ENCODE measurements at regions not wholly inside any gene's neighbourhood (a gene's known extent, or its start where the extent isn't known, plus 50 kb on each side); places are given as distances from the start of the nearest gene placed in this dataset.
"Not testable (repeated sequence)": the region's sequence is repeated elsewhere in the genome, so short reads cannot be mapped to it uniquely, and the experiment has no call there.

GRCh38 chr9:102355982-102356381 is 617.5 kb upstream of the GRIN3A start:
- DNase-seq: no peak

- no peak for DNase-seq
Observed at GRCh38 chr9:102354041-102354440, 615.6 kb upstream of the GRIN3A start.

GRCh38 chr9:102337471-102337870 is 599.0 kb upstream of the GRIN3A start:
- DNase-seq: not testable (repeated sequence)

- DNase-seq: no peak
Observed at GRCh38 chr9:102309379-102309778, 570.9 kb upstream of the GRIN3A start.

GRCh38 chr9:102295188-102295587 is 556.7 kb upstream of the GRIN3A start:
- no peak for DNase-seq

- DNase-seq: no peak
Observed at GRCh38 chr9:102273952-102274351, 535.5 kb upstream of the GRIN3A start.

GRCh38 chr9:102253099-102253498 is 514.7 kb upstream of the GRIN3A start:
- DNase-seq: no peak

GRCh38 chr9:102244916-102245315 is 506.5 kb upstream of the GRIN3A start:
- DNase-seq: no peak

- DNase-seq: no peak
Observed at GRCh38 chr9:102237520-102237919, 499.1 kb upstream of the GRIN3A start.

- no peak for DNase-seq
Observed at GRCh38 chr9:102237094-102237493, 498.6 kb upstream of the GRIN3A start.

- not testable (repeated sequence) for DNase-seq
Observed at GRCh38 chr9:102227416-102227815, 489.0 kb upstream of the GRIN3A start.

- no peak for DNase-seq
Observed at GRCh38 chr9:102225841-102226441, 487.5 kb upstream of the GRIN3A start.

- not testable (repeated sequence) for DNase-seq
Observed at GRCh38 chr9:102223320-102224136, 485.1 kb upstream of the GRIN3A start.

- no peak for DNase-seq
Observed at GRCh38 chr9:102209176-102209575, 470.7 kb upstream of the GRIN3A start.

GRCh38 chr9:102206432-102206831 is 468.0 kb upstream of the GRIN3A start:
- no peak for DNase-seq

- DNase-seq: no peak
Observed at GRCh38 chr9:102205251-102205650, 466.8 kb upstream of the GRIN3A start.

GRCh38 chr9:102202126-102202525 is 463.7 kb upstream of the GRIN3A start:
- DNase-seq: no peak

GRCh38 chr9:102185962-102186361 is 447.5 kb upstream of the GRIN3A start:
- no peak for DNase-seq

- no peak for DNase-seq
Observed at GRCh38 chr9:102185371-102185770, 446.9 kb upstream of the GRIN3A start.

GRCh38 chr9:102178811-102179210 is 440.4 kb upstream of the GRIN3A start:
- no peak for DNase-seq

- not testable (repeated sequence) for DNase-seq
Observed at GRCh38 chr9:102174202-102174601, 435.8 kb upstream of the GRIN3A start.

- no peak for DNase-seq
Observed at GRCh38 chr9:102164247-102164646, 425.8 kb upstream of the GRIN3A start.

- not testable (repeated sequence) for DNase-seq
Observed at GRCh38 chr9:102153081-102153480, 414.6 kb upstream of the GRIN3A start.

GRCh38 chr9:102135768-102136167 is 397.3 kb upstream of the GRIN3A start:
- DNase-seq: no peak

- no peak for DNase-seq
Observed at GRCh38 chr9:102124465-102124864, 386.0 kb upstream of the GRIN3A start.

Measured in NCI-H1092 (cell line).